ENCODE measurements at regions not wholly inside any gene's neighbourhood (a gene's known extent, or its start where the extent isn't known, plus 50 kb on each side); places are given as distances from the start of the nearest gene placed in this dataset.
"Not testable (repeated sequence)": the region's sequence is repeated elsewhere in the genome, so short reads cannot be mapped to it uniquely, and the experiment has no call there.

DNA sequence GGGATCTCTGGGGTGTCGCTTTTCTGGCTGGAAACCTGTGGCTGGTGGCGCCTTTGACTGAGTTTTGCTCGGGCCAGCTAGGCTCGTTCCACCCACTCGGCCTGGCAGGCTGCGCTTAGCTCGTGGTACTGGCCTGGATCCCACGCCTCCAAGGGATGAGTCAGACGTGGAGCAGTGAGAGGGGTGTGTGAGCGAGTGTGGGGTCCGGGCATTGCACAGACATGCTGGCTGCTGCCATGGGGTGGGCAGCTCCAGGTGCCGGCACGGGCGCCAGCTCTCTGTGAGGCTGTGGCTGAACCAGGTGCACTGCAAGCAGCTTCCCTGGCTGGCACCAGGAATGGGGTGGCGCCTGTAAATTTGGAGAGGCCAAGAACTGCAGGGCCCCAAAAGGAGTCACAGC lies 63.1 kb upstream of the CACNA2D1 start:
- H3K9me3 ChIP-seq (ENCODE audit: low read length): no peaks in the 10 kb centered on the region
- ChIA-PET POLR2A (ENCODE audit: unreplicated experiment) (no interaction called here), CTCF (no interaction called here)
- no peaks in the 10 kb centered on the region for H4K20me1 ChIP-seq (ENCODE audit: low read length)
- no peak overlapping the region for H2AFZ ChIP-seq (ENCODE audit: low read length)
- H3K36me3 ChIP-seq (ENCODE audit: low read depth, low read length): no peaks in the 10 kb centered on the region
- no peak for ATAC-seq
- no peak overlapping the region for H3K9ac ChIP-seq (ENCODE audit: low read length)
- DNase-seq: no peak
- H3K9me2 ChIP-seq (replicated peaks; ENCODE audit: low read length): no peaks in the 10 kb centered on the region
- no peaks in the 10 kb centered on the region for H3K4me1 ChIP-seq (ENCODE audit: insufficient read depth, low read length)
- H3K27ac ChIP-seq (ENCODE audit: low read length): no peak overlapping the region
- intact Hi-C loops (cut with micrococcal nuclease): no loop called here
- H3K4me3 ChIP-seq (ENCODE audit: low read length): no peak overlapping the region
- no peaks in the 10 kb centered on the region for H3F3A ChIP-seq (ENCODE audit: low read length, unreplicated experiment)
- no peak overlapping the region for H3K4me2 ChIP-seq (ENCODE audit: low read length)
- no peaks in the 10 kb centered on the region for H3K79me2 ChIP-seq (ENCODE audit: low read length)
- TF ChIP-seq, protein P1, sequence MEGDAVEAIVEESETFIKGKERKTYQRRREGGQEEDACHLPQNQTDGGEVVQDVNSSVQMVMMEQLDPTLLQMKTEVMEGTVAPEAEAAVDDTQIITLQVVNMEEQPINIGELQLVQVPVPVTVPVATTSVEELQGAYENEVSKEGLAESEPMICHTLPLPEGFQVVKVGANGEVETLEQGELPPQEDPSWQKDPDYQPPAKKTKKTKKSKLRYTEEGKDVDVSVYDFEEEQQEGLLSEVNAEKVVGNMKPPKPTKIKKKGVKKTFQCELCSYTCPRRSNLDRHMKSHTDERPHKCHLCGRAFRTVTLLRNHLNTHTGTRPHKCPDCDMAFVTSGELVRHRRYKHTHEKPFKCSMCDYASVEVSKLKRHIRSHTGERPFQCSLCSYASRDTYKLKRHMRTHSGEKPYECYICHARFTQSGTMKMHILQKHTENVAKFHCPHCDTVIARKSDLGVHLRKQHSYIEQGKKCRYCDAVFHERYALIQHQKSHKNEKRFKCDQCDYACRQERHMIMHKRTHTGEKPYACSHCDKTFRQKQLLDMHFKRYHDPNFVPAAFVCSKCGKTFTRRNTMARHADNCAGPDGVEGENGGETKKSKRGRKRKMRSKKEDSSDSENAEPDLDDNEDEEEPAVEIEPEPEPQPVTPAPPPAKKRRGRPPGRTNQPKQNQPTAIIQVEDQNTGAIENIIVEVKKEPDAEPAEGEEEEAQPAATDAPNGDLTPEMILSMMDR (conservative IDR thresholded peaks at IDR 0.05; ENCODE audit: low read depth, low read length): no peak
- TF ChIP-seq EZH2 (IDR thresholded peaks at IDR 0.05; ENCODE audit: low read length, unreplicated experiment) (no peak), EZH2phosphoT487 (IDR thresholded peaks at IDR 0.05; ENCODE audit: borderline replicate concordance, low read length) (no peak)
- peaks cover 25% of the 10 kb centered on the region; the same call in 1 of the 2 replicates for H3K27me3 ChIP-seq (ENCODE audit: low read length)
- no TSS peak for BruUV-seq (replicated peaks)

DNA sequence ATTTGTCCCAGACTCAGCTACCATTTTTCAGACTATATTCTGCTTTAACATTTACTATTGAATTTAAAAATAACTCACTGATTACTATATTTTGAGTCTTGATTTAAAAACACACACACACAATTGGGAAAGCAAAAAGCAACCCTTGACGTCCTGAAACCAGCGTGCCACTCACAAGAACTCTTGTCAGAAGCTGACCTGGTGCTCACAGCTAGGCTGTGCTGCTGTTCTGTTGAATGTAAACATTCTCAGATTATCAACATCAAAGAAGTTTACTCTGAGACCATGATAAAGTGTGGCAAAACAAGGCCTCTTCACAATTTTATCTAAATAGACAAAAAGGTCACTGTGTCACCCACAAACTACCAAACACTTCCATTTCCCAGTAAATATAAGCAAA lies 62.6 kb upstream of the CACNA2D1 start:
- no peaks in the 10 kb centered on the region for H3K9me3 ChIP-seq (ENCODE audit: low read length)
- intact Hi-C loops (cut with micrococcal nuclease): no loop called here
- DNase-seq (no peak), ATAC-seq (no peak)
- H4K20me1 ChIP-seq (ENCODE audit: low read length): no peaks in the 10 kb centered on the region
- no peak for TF ChIP-seq EZH2phosphoT487 (IDR thresholded peaks at IDR 0.05; ENCODE audit: borderline replicate concordance, low read length)
- TF ChIP-seq, protein P1 (conservative IDR thresholded peaks at IDR 0.05; ENCODE audit: low read depth, low read length): no peak
- no peak for TF ChIP-seq EZH2 (IDR thresholded peaks at IDR 0.05; ENCODE audit: low read length, unreplicated experiment)
- no TSS peak for BruUV-seq (replicated peaks)
- H3K27me3 ChIP-seq (ENCODE audit: low read length): peaks cover 25% of the 10 kb centered on the region; the same call in 1 of the 2 replicates
- H3K4me2 ChIP-seq (ENCODE audit: low read length): no peak overlapping the region
- no peak overlapping the region for H2AFZ ChIP-seq (ENCODE audit: low read length)
- no peaks in the 10 kb centered on the region for H3K79me2 ChIP-seq (ENCODE audit: low read length)
- no peak overlapping the region for H3K4me3 ChIP-seq (ENCODE audit: low read length)
- H3K27ac ChIP-seq (ENCODE audit: low read length): no peak overlapping the region
- H3K4me1 ChIP-seq (ENCODE audit: insufficient read depth, low read length): no peaks in the 10 kb centered on the region
- no peak overlapping the region for H3K9ac ChIP-seq (ENCODE audit: low read length)
- no peaks in the 10 kb centered on the region for H3F3A ChIP-seq (ENCODE audit: low read length, unreplicated experiment)
- H3K9me2 ChIP-seq (replicated peaks; ENCODE audit: low read length): no peaks in the 10 kb centered on the region
- H3K36me3 ChIP-seq (ENCODE audit: low read depth, low read length): no peaks in the 10 kb centered on the region
- POLR2A ChIA-PET (ENCODE audit: unreplicated experiment): no interaction called here
- CTCF ChIA-PET: no interaction called here

DNA sequence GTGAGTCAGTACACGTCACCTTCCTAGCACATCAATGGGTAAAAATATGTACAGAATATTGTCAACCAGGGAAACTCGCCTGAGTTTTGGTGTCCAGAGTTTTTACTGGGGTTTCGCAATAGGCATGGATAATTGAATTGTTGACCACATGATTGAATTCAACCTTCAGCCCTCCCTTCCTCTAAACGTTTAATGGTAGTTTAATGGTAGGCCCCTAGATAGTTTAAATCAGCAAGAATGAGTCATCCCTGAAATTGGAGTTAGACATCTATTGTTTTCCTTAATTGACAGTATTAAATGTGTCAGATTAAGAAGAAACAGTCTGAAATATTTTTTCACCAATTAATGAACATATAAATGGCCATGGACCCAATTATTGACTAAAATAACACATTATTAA lies 57.8 kb upstream of the CACNA2D1 start:
- Histone ChIP-seq H3K79me2 (ENCODE audit: low read length) (no peaks in the 10 kb centered on the region), H3K27ac (ENCODE audit: low read length) (no peak overlapping the region), H3K4me2 (ENCODE audit: low read length) (no peak overlapping the region), H3K4me3 (ENCODE audit: low read length) (no peak overlapping the region), H3K9ac (ENCODE audit: low read length) (no peak overlapping the region), H3K4me1 (ENCODE audit: insufficient read depth, low read length) (no peaks in the 10 kb centered on the region), H4K20me1 (ENCODE audit: low read length) (no peaks in the 10 kb centered on the region), H2AFZ (ENCODE audit: low read length) (no peak overlapping the region), H3K9me3 (ENCODE audit: low read length) (no peaks in the 10 kb centered on the region), H3K27me3 (ENCODE audit: low read length) (0 out of 2 replicates have a peak, but pooled peaks cover 7% of the 10 kb centered on the region), H3F3A (ENCODE audit: low read length, unreplicated experiment) (no peaks in the 10 kb centered on the region), H3K9me2 (replicated peaks; ENCODE audit: low read length) (no peaks in the 10 kb centered on the region), H3K36me3 (ENCODE audit: low read depth, low read length) (no peaks in the 10 kb centered on the region)
- ATAC-seq: no peak
- CTCF ChIA-PET: no interaction called here
- TF ChIP-seq EZH2phosphoT487 (IDR thresholded peaks at IDR 0.05; ENCODE audit: borderline replicate concordance, low read length) (no peak), EZH2 (IDR thresholded peaks at IDR 0.05; ENCODE audit: low read length, unreplicated experiment) (no peak)
- TF ChIP-seq, protein P1 (conservative IDR thresholded peaks at IDR 0.05; ENCODE audit: low read depth, low read length): no peak
- POLR2A ChIA-PET (ENCODE audit: unreplicated experiment): no interaction called here
- no peak for DNase-seq
- intact Hi-C loops (cut with micrococcal nuclease): no loop called here
- BruUV-seq (replicated peaks): no TSS peak

DNA sequence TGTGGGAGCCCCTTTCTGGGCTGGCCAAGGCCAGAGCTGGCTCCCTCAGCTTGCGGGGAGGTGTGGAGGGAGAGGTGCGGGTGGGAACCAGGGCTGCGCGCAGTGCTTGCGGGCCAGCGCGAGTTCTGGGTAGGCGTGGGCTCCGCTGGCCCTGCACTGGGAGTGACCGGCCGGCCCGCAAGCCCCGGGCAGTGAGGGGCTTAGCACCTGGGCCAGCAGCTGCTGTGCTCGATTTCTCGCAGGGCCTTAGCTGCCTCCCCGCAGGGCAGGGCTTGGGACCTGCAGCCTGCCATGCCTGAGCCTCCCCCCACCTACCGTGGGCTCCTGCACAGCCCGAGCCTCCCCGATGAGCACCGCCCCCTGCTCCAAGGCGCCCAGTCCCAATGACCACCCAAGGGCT lies 56.0 kb upstream of the CACNA2D1 start:
- POLR2A ChIA-PET (ENCODE audit: unreplicated experiment); H3K9ac ChIP-seq (ENCODE audit: low read length); H3K27ac ChIP-seq (ENCODE audit: low read length); H3F3A ChIP-seq (ENCODE audit: low read length, unreplicated experiment); H3K4me1 ChIP-seq (ENCODE audit: insufficient read depth, low read length); H3K36me3 ChIP-seq (ENCODE audit: low read depth, low read length); intact Hi-C loops (cut with micrococcal nuclease); H4K20me1 ChIP-seq (ENCODE audit: low read length); ATAC-seq; H3K27me3 ChIP-seq (ENCODE audit: low read length); H3K9me2 ChIP-seq (replicated peaks; ENCODE audit: low read length); BruUV-seq (replicated peaks); H3K4me2 ChIP-seq (ENCODE audit: low read length); H3K4me3 ChIP-seq (ENCODE audit: low read length); CTCF ChIA-PET; DNase-seq; H3K9me3 ChIP-seq (ENCODE audit: low read length); H2AFZ ChIP-seq (ENCODE audit: low read length); H3K79me2 ChIP-seq (ENCODE audit: low read length): not testable (repeated sequence)

Data from PC-3 (cell line).